Common myeloid progenitor, CD34-positive (primary cell): ENCODE measurements at regions not wholly inside any gene's neighbourhood (a gene's known extent, or its start where the extent isn't known, plus 50 kb on each side); places are given as distances from the start of the nearest gene placed in this dataset.
"Not testable (repeated sequence)": the region's sequence is repeated elsewhere in the genome, so short reads cannot be mapped to it uniquely, and the experiment has no call there.

Experiments
- CTCF ChIA-PET: fragments of 350-600 bp; sonication (Branson Sonifier 250); formaldehyde crosslinking; loops from one replicate; lab custom pipeline; 2021; ENCODE audit warnings: antibody characterized with exemption; lab: Charles Lee
- POLR2A ChIA-PET: fragments of 350-600 bp; sonication (Branson Sonifier 250); formaldehyde crosslinking; loops from one replicate; lab custom pipeline; 2021; ENCODE audit warnings: antibody characterized with exemption; lab: Charles Lee
- DNase-seq, 3 donors: peaks; one replicate each; pipeline versions ENCODE4 v3.0.0 to v3.0.0-alpha.2; 2013
- H3K27ac ChIP-seq, 2 experiments: 1 replicate in 1 of 2; 2 replicates in 1 of 2; pipeline ENCODE4 v1.7.0; 2013; ENCODE audit warnings: inconsistent platforms in 2 of 2, low read length in 2 of 2, mild to moderate bottlenecking in 2 of 2, low read depth in 1 of 2, moderate library complexity in 1 of 2; ENCODE audit not compliant: severe bottlenecking in 2 of 2, insufficient read depth in 1 of 2, poor library complexity in 1 of 2
- H3K27me3 ChIP-seq, 5 experiments: replicated peaks in 2 of 5; 1 replicate in 3 of 5; 2 replicates in 2 of 5; pipeline versions ENCODE4 v1.6.1 to v1.7.0; 2013; ENCODE audit warnings: low read length in 4 of 5, mild to moderate bottlenecking in 2 of 5, moderate library complexity in 2 of 5, inconsistent platforms in 1 of 5; ENCODE audit not compliant: insufficient read depth in 5 of 5, control insufficient read depth in 4 of 5
- H3K36me3 ChIP-seq, 4 experiments: 1 replicate in 2 of 4; 2 replicates in 2 of 4; pipeline versions ENCODE4 v1.6.1 to v1.7.0; 2013; ENCODE audit warnings: low read length in 3 of 4, control low read depth in 1 of 4, mild to moderate bottlenecking in 1 of 4; ENCODE audit not compliant: control insufficient read depth in 4 of 4, insufficient read depth in 4 of 4
- H3K4me1 ChIP-seq, 4 experiments: 1 replicate in 3 of 4; 2 replicates in 1 of 4; pipeline versions ENCODE4 v1.6.1 to v1.7.1; 2013; ENCODE audit warnings: low read length in 3 of 4, mild to moderate bottlenecking in 3 of 4, control low read depth in 1 of 4, inconsistent platforms in 1 of 4, moderate library complexity in 1 of 4; ENCODE audit not compliant: control insufficient read depth in 4 of 4, insufficient read depth in 4 of 4; ENCODE audit errors: control extremely low read depth in 1 of 4
- H3K4me3 ChIP-seq, 7 experiments: 1 replicate in 4 of 7; 2 replicates in 3 of 7; pipeline versions ENCODE4 v1.5.1 to v1.7.0; 2013; ENCODE audit warnings: mild to moderate bottlenecking in 7 of 7, low read length in 6 of 7, moderate library complexity in 6 of 7, inconsistent platforms in 2 of 7, low read depth in 2 of 7, control low read depth in 1 of 7; ENCODE audit not compliant: insufficient read depth in 4 of 7, control insufficient read depth in 1 of 7; ENCODE audit errors: extremely low read depth in 1 of 7
- H3K9me3 ChIP-seq, 5 experiments: 1 replicate in 4 of 5; 2 replicates in 1 of 5; pipeline versions ENCODE4 v1.6.1 to v1.7.1; 2013; ENCODE audit warnings: low read length in 4 of 5, mild to moderate bottlenecking in 2 of 5, inconsistent platforms in 1 of 5, low read depth in 1 of 5, moderate library complexity in 1 of 5; ENCODE audit not compliant: control insufficient read depth in 4 of 5, insufficient read depth in 2 of 5; ENCODE audit errors: control extremely low read depth in 1 of 5
- WGBS: methylation state at CpG from one replicate; pipeline ENCODE4 v1.1.5; 2013; ENCODE audit not compliant: insufficient coverage; 5-methylcytosine and 5-hydroxymethylcytosine counted together

- ChIA-PET POLR2A (no interaction called here), CTCF (no interaction called here)
- Histone ChIP-seq H3K4me1 (no peaks in the 10 kb centered on the region), H3K27ac (no peak overlapping the region), H3K27me3 (peaks cover 0 to 2% (median 0%) of the 10 kb centered on the region in 5 experiments), H3K36me3 (no peaks in the 10 kb centered on the region), H3K9me3 (no peaks in the 10 kb centered on the region), H3K4me3 (no peak overlapping the region)
- DNase-seq = no peak
- 96% methylated on average over 9 of the region's 9 CpGs for WGBS
Observed at GRCh38 chr5:108567429-108567828, 180.3 kb upstream of the FER start.

GRCh38 chr5:108564441-108564840, 182.5 kb upstream of the FBXL17 start:
- DNase-seq = no peak
- H3K4me3 ChIP-seq = no peak overlapping the region
- H3K27ac ChIP-seq = no peak overlapping the region
- H3K27me3 ChIP-seq = peaks cover 0 to 2% (median 0%) of the 10 kb centered on the region in 5 experiments
- no peaks in the 10 kb centered on the region for H3K36me3 ChIP-seq
- H3K4me1 ChIP-seq = no peaks in the 10 kb centered on the region
- ChIA-PET CTCF (no interaction called here), POLR2A (no interaction called here)
- no peaks in the 10 kb centered on the region for H3K9me3 ChIP-seq

GRCh38 chr5:108562205-108562454, 180.2 kb upstream of the FBXL17 start:
- ChIA-PET POLR2A (no interaction called here), CTCF (no interaction called here)
- Histone ChIP-seq H3K4me3 (no peak overlapping the region), H3K4me1 (no peaks in the 10 kb centered on the region), H3K9me3 (no peaks in the 10 kb centered on the region), H3K27me3 (peaks cover 0 to 2% (median 0%) of the 10 kb centered on the region in 5 experiments), H3K36me3 (no peaks in the 10 kb centered on the region), H3K27ac (no peak overlapping the region)
- DNase-seq = no peak

GRCh38 chr5:108561416-108562204, 179.7 kb upstream of the FBXL17 start:
- no peaks in the 10 kb centered on the region for H3K36me3 ChIP-seq
- WGBS = 100% methylated on average over 2 of the region's 2 CpGs
- ChIA-PET CTCF (no interaction called here), POLR2A (no interaction called here)
- no peak overlapping the region for H3K27ac ChIP-seq
- H3K27me3 ChIP-seq = peaks cover 0 to 2% (median 0%) of the 10 kb centered on the region in 5 experiments
- H3K4me3 ChIP-seq = no peak overlapping the region
- no peak for DNase-seq
- H3K4me1 ChIP-seq = no peaks in the 10 kb centered on the region
- H3K9me3 ChIP-seq = no peaks in the 10 kb centered on the region

- no peak for DNase-seq
- ChIA-PET POLR2A (no interaction called here), CTCF (no interaction called here)
- no peaks in the 10 kb centered on the region for H3K9me3 ChIP-seq
- no peaks in the 10 kb centered on the region for H3K4me1 ChIP-seq
- no peak overlapping the region for H3K4me3 ChIP-seq
- peaks cover 0 to 2% (median 0%) of the 10 kb centered on the region in 5 experiments for H3K27me3 ChIP-seq
- no peak overlapping the region for H3K27ac ChIP-seq
- no CpG with 5 or more reads among the region's 1 CpG for WGBS
- H3K36me3 ChIP-seq = no peaks in the 10 kb centered on the region
Observed at GRCh38 chr5:108560581-108560980, 178.7 kb upstream of the FBXL17 start.

- H3K27ac ChIP-seq = no peak overlapping the region
- H3K36me3 ChIP-seq = no peaks in the 10 kb centered on the region
- H3K27me3 ChIP-seq = peaks cover 0 to 2% (median 0%) of the 10 kb centered on the region in 5 experiments
- no peaks in the 10 kb centered on the region for H3K4me1 ChIP-seq
- H3K4me3 ChIP-seq = no peak overlapping the region
- ChIA-PET CTCF (no interaction called here), POLR2A (no interaction called here)
- no peaks in the 10 kb centered on the region for H3K9me3 ChIP-seq
- no peak for DNase-seq
- no CpG with 5 or more reads among the region's 2 CpGs for WGBS
Observed at GRCh38 chr5:108560166-108560565, 178.3 kb upstream of the FBXL17 start.

- H3K36me3 ChIP-seq, H3K27me3 ChIP-seq, H3K27ac ChIP-seq, H3K4me3 ChIP-seq, H3K4me1 ChIP-seq, DNase-seq, CTCF ChIA-PET, H3K9me3 ChIP-seq, POLR2A ChIA-PET: not testable (repeated sequence)
- WGBS = no CpG with 5 or more reads among the region's 24 CpGs
Observed at GRCh38 chr5:108558840-108559239, 176.9 kb upstream of the FBXL17 start.
